Epithelial cell of esophagus (primary cell): ENCODE measurements at regions not wholly inside any gene's neighbourhood (a gene's known extent, or its start where the extent isn't known, plus 50 kb on each side); places are given as distances from the start of the nearest gene placed in this dataset.

Experiments
- DNase-seq: peaks from one replicate; pipeline ENCODE4 v3.0.0; 2010; ENCODE audit warnings: low read depth
- H3K4me3 ChIP-seq: 2 replicates; pipeline ENCODE4 v1.5.1; 2011; ENCODE audit warnings: mild to moderate bottlenecking, low read length, control low read depth
- CTCF ChIP-seq: IDR thresholded peaks from 2 replicates; pipeline ENCODE4 v1.5.1; 2011; ENCODE audit warnings: low read depth, mild to moderate bottlenecking, low read length, control low read depth, inconsistent platforms; ENCODE audit not compliant: insufficient read depth; ENCODE audit errors: missing control alignments

- H3K4me3 ChIP-seq = no peak overlapping the region
- DNase-seq = no peak
- no peak for TF ChIP-seq CTCF
Measured at GRCh38 chr4:64465263-64465662, 56.0 kb upstream of the TECRL start.

- H3K4me3 ChIP-seq = no peak overlapping the region
- DNase-seq = no peak
- no peak for TF ChIP-seq CTCF
Measured at GRCh38 chr4:64464581-64464980, 55.3 kb upstream of the TECRL start.
